Neural progenitor cell (in vitro differentiated cells): ENCODE measurements at regions not wholly inside any gene's neighbourhood (a gene's known extent, or its start where the extent isn't known, plus 50 kb on each side); places are given as distances from the start of the nearest gene placed in this dataset.

Experiments
- DNase-seq: peaks from one replicate; pipeline ENCODE4 v3.0.0-alpha.2; 2016; ENCODE audit warnings: low spot score
- H2AFZ ChIP-seq: fragments of 200-600 bp; sonication (generic); replicated peaks from 2 replicates; pipeline ENCODE4 v1.6.1; 2016; ENCODE audit warnings: antibody characterized with exemption
- H3F3A ChIP-seq: fragments of 200-600 bp; sonication (generic); 2 replicates; pipeline ENCODE4 v1.6.1; 2016; ENCODE audit warnings: antibody characterized with exemption, low read depth
- H3K27ac ChIP-seq: fragments of 200-600 bp; sonication (generic); 2 replicates; pipeline ENCODE4 v1.5.1; 2016; ENCODE audit warnings: mild to moderate bottlenecking
- H3K27me3 ChIP-seq: fragments of 200-600 bp; sonication (generic); 2 replicates; pipeline ENCODE4 v1.6.1; 2016; ENCODE audit warnings: mild to moderate bottlenecking, moderate library complexity
- H3K36me3 ChIP-seq: fragments of 200-600 bp; sonication (generic); 2 replicates; pipeline ENCODE4 v1.5.1; 2016
- H3K4me1 ChIP-seq: fragments of 200-600 bp; sonication (generic); 2 replicates; pipeline ENCODE4 v1.6.1; 2016; ENCODE audit warnings: mixed run types
- H3K4me2 ChIP-seq: fragments of 200-600 bp; sonication (generic); 2 replicates; pipeline ENCODE4 v1.6.1; 2016
- H3K4me3 ChIP-seq: fragments of 200-600 bp; sonication (generic); 2 replicates; pipeline ENCODE4 v1.5.1; 2016
- H3K79me2 ChIP-seq: fragments of 200-600 bp; sonication (generic); 2 replicates; pipeline ENCODE4 v1.6.1; 2016; ENCODE audit warnings: low read depth
- H3K9ac ChIP-seq: fragments of 200-600 bp; sonication (generic); 2 replicates; pipeline ENCODE4 v1.6.1; 2016
- H3K9me3 ChIP-seq: fragments of 200-600 bp; sonication (generic); 2 replicates; pipeline ENCODE4 v1.5.1; 2016; ENCODE audit warnings: low read depth
- H4K20me1 ChIP-seq: fragments of 200-600 bp; sonication (generic); 2 replicates; pipeline ENCODE4 v1.6.1; 2016; ENCODE audit warnings: low read depth
- H3K27ac Mint-ChIP-seq: 3 replicates; pipeline ENCODE4 v1.8.0; 2021; ENCODE audit warnings: mixed read lengths
- H3K27me3 Mint-ChIP-seq: 2 replicates; pipeline ENCODE4 v1.8.0; 2022; ENCODE audit warnings: low read depth, mild to moderate bottlenecking, inconsistent platforms, moderate library complexity, mixed read lengths; ENCODE audit not compliant: insufficient read depth
- H3K36me3 Mint-ChIP-seq: 3 replicates; pipeline ENCODE4 v1.8.0; 2021; ENCODE audit warnings: mixed read lengths
- H3K4me1 Mint-ChIP-seq: 3 replicates; pipeline ENCODE4 v1.8.0; 2021; ENCODE audit warnings: mixed read lengths
- H3K4me3 Mint-ChIP-seq: 3 replicates; pipeline ENCODE4 v1.8.0; 2021; ENCODE audit warnings: mild to moderate bottlenecking, moderate library complexity, mixed read lengths
- H3K9me3 Mint-ChIP-seq: 3 replicates; pipeline ENCODE4 v1.8.0; 2020; ENCODE audit warnings: mixed read lengths
- CTCF ChIP-seq: fragments of 200-600 bp; sonication (generic); IDR thresholded peaks from 2 replicates; pipeline ENCODE4 v1.5.1; 2017; ENCODE audit warnings: antibody characterized with exemption, mild to moderate bottlenecking
- EZH2 ChIP-seq: fragments of 200-600 bp; sonication (generic); IDR thresholded peaks from 2 replicates; pipeline ENCODE4 v1.6.1; 2017; ENCODE audit warnings: antibody characterized with exemption, mild to moderate bottlenecking, moderate library complexity
- EZH2phosphoT487 ChIP-seq: fragments of 200-600 bp; sonication (generic); IDR thresholded peaks from 2 replicates; pipeline ENCODE4 v1.6.1; 2017; ENCODE audit warnings: antibody characterized with exemption

- Histone ChIP-seq H3K79me2 (no peaks in the 10 kb centered on the region), H4K20me1 (no peaks in the 10 kb centered on the region), H3F3A (no peaks in the 10 kb centered on the region), H3K9me3 (no peaks in the 10 kb centered on the region), H3K4me3 (no peak overlapping the region), H3K27me3 (no peaks in the 10 kb centered on the region), H3K27ac (no peak overlapping the region), H2AFZ (no peak overlapping the region), H3K4me1 (peaks cover 22% of the 10 kb centered on the region), H3K4me2 (no peak overlapping the region), H3K9ac (no peak overlapping the region), H3K36me3 (no peaks in the 10 kb centered on the region)
- Mint-ChIP-seq H3K4me1 (peaks cover 8% of the 10 kb centered on the region), H3K4me3 (no peak overlapping the region), H3K9me3 (no peaks in the 10 kb centered on the region), H3K27me3 (peaks cover 8% of the 10 kb centered on the region), H3K36me3 (no peaks in the 10 kb centered on the region), H3K27ac (no peak overlapping the region)
- TF ChIP-seq EZH2phosphoT487 (no peak), CTCF (no peak), EZH2 (no peak)
- no peak for DNase-seq
These were observed 97.4 kb upstream of the PRDM11 start for GRCh38 chr11:45048870-45049691.

- no peaks in the 10 kb centered on the region for H3K9me3 Mint-ChIP-seq
- Histone ChIP-seq H3K36me3 (no peaks in the 10 kb centered on the region), H3K4me3 (no peak overlapping the region), H3K27ac (no peak overlapping the region), H3K4me1 (peaks cover 18% of the 10 kb centered on the region), H3K27me3 (no peaks in the 10 kb centered on the region), H4K20me1 (no peaks in the 10 kb centered on the region), H3K9ac (no peak overlapping the region), H3K79me2 (no peaks in the 10 kb centered on the region), H3K9me3 (no peaks in the 10 kb centered on the region), H3K4me2 (no peak overlapping the region), H2AFZ (no peak overlapping the region), H3F3A (no peaks in the 10 kb centered on the region)
- H3K4me1 Mint-ChIP-seq = peaks cover 4% of the 10 kb centered on the region
- peaks cover 8% of the 10 kb centered on the region for H3K27me3 Mint-ChIP-seq
- no peak for DNase-seq
- H3K27ac Mint-ChIP-seq = no peak overlapping the region
- H3K36me3 Mint-ChIP-seq = no peaks in the 10 kb centered on the region
- TF ChIP-seq EZH2phosphoT487 (no peak), EZH2 (no peak), CTCF (no peak)
- H3K4me3 Mint-ChIP-seq = no peak overlapping the region
These were observed 96.3 kb upstream of the PRDM11 start for GRCh38 chr11:45050111-45050510.

GRCh38 chr11:45051621-45052020 is 94.8 kb upstream of the PRDM11 start:
- peaks cover 12% of the 10 kb centered on the region for H3K27me3 Mint-ChIP-seq
- H4K20me1 ChIP-seq = no peaks in the 10 kb centered on the region
- DNase-seq = no peak
- no peak overlapping the region for H3K4me3 ChIP-seq
- no peak overlapping the region for H3K4me3 Mint-ChIP-seq
- no peak overlapping the region for H3K27ac ChIP-seq
- no peak overlapping the region for H3K4me2 ChIP-seq
- H3K27me3 ChIP-seq = no peaks in the 10 kb centered on the region
- no peaks in the 10 kb centered on the region for H3K9me3 ChIP-seq
- TF ChIP-seq EZH2phosphoT487 = no peak
- no peak for TF ChIP-seq CTCF
- TF ChIP-seq EZH2 = no peak
- H3K27ac Mint-ChIP-seq = no peak overlapping the region
- H3K4me1 ChIP-seq = peaks cover 30% of the 10 kb centered on the region
- H3K9me3 Mint-ChIP-seq = no peaks in the 10 kb centered on the region
- no peaks in the 10 kb centered on the region for H3K36me3 ChIP-seq
- H2AFZ ChIP-seq = no peak overlapping the region
- H3K9ac ChIP-seq = no peak overlapping the region
- H3K4me1 Mint-ChIP-seq = peaks cover 13% of the 10 kb centered on the region
- H3K79me2 ChIP-seq = no peaks in the 10 kb centered on the region
- peaks cover 6% of the 10 kb centered on the region for H3F3A ChIP-seq
- H3K36me3 Mint-ChIP-seq = no peaks in the 10 kb centered on the region
